ENCODE measurements at regions not wholly inside any gene's neighbourhood (a gene's known extent, or its start where the extent isn't known, plus 50 kb on each side); places are given as distances from the start of the nearest gene placed in this dataset.

- TF ChIP-seq YY1 (IDR thresholded peaks at IDR 0.05; ENCODE audit: low read depth, low read length): no peak
- TF ChIP-seq CTBP2 (IDR thresholded peaks at IDR 0.05; ENCODE audit: borderline replicate concordance, insufficient read depth, insufficient read length, low read length): no peak
- TF ChIP-seq ZNF274 (IDR thresholded peaks at IDR 0.05; ENCODE audit: borderline replicate concordance, extremely low read depth, low read length): no peak
- no peak for TF ChIP-seq CHD1 (IDR thresholded peaks at IDR 0.05; ENCODE audit: low read depth, low read length)
Observed at GRCh38 chr20:52874241-52874640, 97.9 kb upstream of the TSHZ2 start (continued).

All from H1 (cell line).